Erythroblast (primary cell): ENCODE measurements at regions not wholly inside any gene's neighbourhood (a gene's known extent, or its start where the extent isn't known, plus 50 kb on each side); places are given as distances from the start of the nearest gene placed in this dataset.

Experiments
- DNase-seq, 2 experiments: peaks; one replicate each; lab custom pipeline; 2025; lab: John Stamatoyannopoulos, UW
- GATA1 ChIP-seq: IDR thresholded peaks from 2 replicates; pipeline ENCODE4 v1.6.1; 2011; ENCODE audit warnings: low read depth, mild to moderate bottlenecking, control low read depth, low read length, moderate library complexity
- POLR2A ChIP-seq: IDR thresholded peaks from 2 replicates; pipeline ENCODE4 v1.6.1; 2011; ENCODE audit warnings: mild to moderate bottlenecking, low read length

GRCh38 chrY:8351241-8351640 is 986.0 kb upstream of the TSPY4 start:
- no peak for TF ChIP-seq POLR2A
- no peak for TF ChIP-seq GATA1

DNA sequence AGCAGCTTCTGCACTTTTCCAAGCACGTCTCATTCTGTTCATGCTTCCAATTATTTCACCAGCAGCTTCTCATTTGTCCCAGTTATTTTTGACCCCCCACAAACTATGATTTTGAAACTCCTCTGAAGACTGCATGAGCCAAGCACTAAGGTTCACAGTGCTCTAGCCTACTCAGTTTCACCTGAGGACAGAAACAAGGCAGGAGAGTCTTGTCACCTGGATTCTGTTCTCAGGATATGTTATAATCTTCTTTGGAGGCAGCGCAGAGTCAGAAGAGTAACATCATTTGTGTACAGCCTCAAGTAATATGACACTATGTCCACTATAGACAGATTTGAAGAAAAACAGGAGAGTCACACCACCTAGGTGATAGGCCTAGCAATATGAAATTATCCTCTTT is 985.1 kb upstream of the TSPY4 start:
- no peak for DNase-seq
- TF ChIP-seq POLR2A (no peak), GATA1 (no peak)

More at GRCh38 chrY:8351241-8351640, 986.0 kb upstream of the TSPY4 start:
- DNase-seq: no peak

DNA sequence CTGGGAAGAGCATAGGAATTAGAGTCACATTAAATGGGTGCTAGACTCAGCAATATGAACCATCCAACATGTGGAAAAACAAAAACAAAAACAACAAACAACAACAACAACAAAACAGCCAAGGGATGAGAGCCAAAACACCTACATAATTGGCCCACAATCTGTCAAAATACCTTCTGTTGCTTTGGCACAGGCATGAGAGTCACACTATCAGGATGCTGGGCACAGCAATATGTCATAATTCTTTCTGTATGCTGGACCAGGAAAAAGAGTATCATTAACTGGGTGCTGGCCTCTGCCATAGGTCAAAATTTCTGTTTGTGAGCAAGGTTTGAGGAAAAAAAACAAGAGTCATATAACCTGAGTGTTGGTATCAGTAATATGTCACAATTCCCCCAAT is 979.1 kb upstream of the TSPY4 start:
- no peak for DNase-seq
- TF ChIP-seq POLR2A (no peak), GATA1 (no peak)

GRCh38 chrY:8361715-8362114 is 975.5 kb upstream of the TSPY4 start:
- TF ChIP-seq GATA1 (no peak), POLR2A (no peak)
- no peak for DNase-seq

GRCh38 chrY:8377491-8377890 is 959.8 kb upstream of the TSPY4 start:
- TF ChIP-seq GATA1 (no peak), POLR2A (no peak)
- DNase-seq: peak in 1 of 2 experiments; percentile 2

- DNase-seq: no peak
- TF ChIP-seq GATA1 (no peak), POLR2A (no peak)
These were observed 957.5 kb upstream of the TSPY4 start for GRCh38 chrY:8379800-8380199.

- TF ChIP-seq GATA1: no peak
- no peak for TF ChIP-seq POLR2A
- DNase-seq: peak in 1 of 2 experiments; percentile 1
These were observed 955.8 kb upstream of the TSPY4 start for GRCh38 chrY:8381425-8381824.

- no peak for DNase-seq
- TF ChIP-seq GATA1 (no peak), POLR2A (no peak)
These were observed 951.2 kb upstream of the TSPY4 start for GRCh38 chrY:8386053-8386452.

DNA sequence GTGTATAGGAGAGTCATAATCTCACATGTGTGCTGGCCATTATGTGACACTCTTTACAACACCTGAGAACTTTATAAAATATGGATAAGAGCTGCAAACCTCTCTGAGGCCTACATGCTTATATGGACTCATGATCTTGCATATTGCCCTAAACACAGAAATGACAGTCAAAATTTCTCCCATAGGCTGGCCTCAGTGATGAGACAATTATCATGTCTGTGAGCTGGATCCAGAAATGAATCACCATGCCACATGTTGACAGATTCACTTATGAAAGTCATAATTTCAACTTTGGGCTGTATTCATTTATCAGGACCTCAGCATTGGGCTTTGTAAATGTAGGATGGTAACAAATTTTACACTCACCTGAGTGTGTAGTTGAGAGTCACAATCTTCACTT is 948.8 kb upstream of the TSPY4 start:
- TF ChIP-seq GATA1: no peak

DNA sequence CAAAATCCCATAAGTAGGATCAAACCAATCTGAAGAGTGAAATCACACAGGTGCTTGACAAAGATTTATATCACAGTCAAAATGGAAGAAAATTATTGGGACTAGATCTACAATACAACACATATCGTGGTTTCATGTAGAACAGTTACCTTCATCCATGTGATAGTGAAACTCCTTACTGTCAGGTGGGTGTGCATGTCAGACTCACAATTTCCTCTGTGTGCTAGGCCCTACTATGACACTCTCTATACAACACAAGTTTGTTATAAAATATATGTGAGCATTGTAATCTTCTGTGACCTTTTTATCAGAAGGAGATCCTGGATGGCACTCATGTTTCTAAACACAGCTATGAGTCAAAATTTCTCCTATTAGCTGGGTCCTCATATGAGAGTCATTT is 947.0 kb upstream of the TSPY4 start:
- TF ChIP-seq POLR2A (no peak), GATA1 (no peak)
- no peak for DNase-seq

More for the DNA sequence above, 948.8 kb upstream of the TSPY4 start:
- no peak for DNase-seq

- no peak for DNase-seq
- no peak for TF ChIP-seq GATA1
- no peak for TF ChIP-seq POLR2A
These were observed 944.0 kb upstream of the TSPY4 start for GRCh38 chrY:8393246-8393645.

DNA sequence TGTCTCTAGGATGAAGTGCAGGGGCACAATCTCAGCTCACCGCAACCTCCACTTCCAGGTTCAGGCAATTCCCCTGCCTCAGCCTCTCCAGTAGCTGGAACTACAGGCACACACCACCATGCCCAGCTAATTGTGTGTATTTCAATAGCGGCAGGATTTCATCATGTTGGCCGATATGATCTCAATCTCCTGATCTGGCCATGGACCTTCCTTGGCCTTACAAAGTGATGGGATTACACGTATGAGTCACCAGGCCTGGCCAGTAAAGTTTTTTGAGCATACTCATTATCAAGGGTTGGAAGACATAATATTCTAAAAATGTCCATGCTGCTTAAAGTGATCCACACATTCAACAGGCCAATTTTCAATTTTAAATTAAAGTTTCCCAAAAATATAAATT is 914.4 kb upstream of the TSPY4 start:
- no peak for TF ChIP-seq GATA1
- TF ChIP-seq POLR2A: no peak

GRCh38 chrY:8426433-8426832 is 910.8 kb upstream of the TSPY4 start:
- TF ChIP-seq POLR2A (no peak), GATA1 (no peak)
- no peak for DNase-seq

More for the DNA sequence above, 914.4 kb upstream of the TSPY4 start:
- no peak for DNase-seq

DNA sequence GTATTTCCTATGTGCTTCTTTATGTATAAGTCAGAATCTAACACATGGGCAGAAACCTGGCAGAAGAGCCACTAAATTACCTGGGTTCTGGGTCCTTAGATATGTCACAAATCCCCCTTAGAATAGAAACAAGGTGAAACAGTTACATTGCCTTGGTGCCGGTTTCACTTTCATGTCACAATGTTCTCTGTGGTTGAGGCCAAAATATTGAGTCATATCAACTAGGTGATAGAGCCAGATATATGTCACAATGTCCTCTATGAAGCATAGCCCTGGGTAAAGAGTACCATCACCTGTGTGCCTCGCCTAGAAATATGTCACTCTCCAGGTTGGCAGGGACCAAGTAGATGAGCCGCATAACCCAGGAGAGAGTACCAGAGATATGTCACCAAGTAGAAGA is 899.8 kb upstream of the TSPY4 start:
- no peak for TF ChIP-seq POLR2A
- TF ChIP-seq GATA1: no peak
- DNase-seq: no peak

DNA sequence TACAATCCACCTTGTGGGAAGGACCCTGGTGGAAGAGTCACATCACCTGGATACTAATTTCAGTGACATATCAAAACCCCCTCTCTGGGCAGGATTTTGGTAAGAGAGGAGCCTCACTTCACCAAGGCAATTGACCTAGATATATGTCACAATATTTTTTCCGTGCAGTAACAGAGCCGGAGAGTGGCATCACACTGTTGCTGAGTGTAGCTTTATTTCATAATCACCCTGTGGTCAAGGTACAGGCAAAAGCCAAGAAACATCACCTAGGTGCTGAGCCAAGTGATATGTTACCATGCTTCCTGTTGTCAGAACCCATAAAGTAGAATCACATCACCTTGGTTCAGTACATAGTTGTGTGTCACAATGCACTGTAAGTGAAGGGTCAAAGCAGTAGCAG is 895.2 kb upstream of the TSPY4 start:
- TF ChIP-seq POLR2A: no peak
- no peak for DNase-seq

- no peak for DNase-seq
- no peak for TF ChIP-seq GATA1
- TF ChIP-seq POLR2A: no peak
These were observed 884.3 kb upstream of the TSPY4 start for GRCh38 chrY:8452963-8453362.
